Dermis blood vessel endothelial cell (primary cell): ENCODE measurements at regions not wholly inside any gene's neighbourhood (a gene's known extent, or its start where the extent isn't known, plus 50 kb on each side); places are given as distances from the start of the nearest gene placed in this dataset.
A peak's percentile ranks its signal among the peaks of the same experiment; 100 is the strongest.
"Not testable (repeated sequence)": the region's sequence is repeated elsewhere in the genome, so short reads cannot be mapped to it uniquely, and the experiment has no call there.

Experiments used
- DNase-seq: peaks from one replicate; pipeline ENCODE4 v3.0.0; 2010

DNA sequence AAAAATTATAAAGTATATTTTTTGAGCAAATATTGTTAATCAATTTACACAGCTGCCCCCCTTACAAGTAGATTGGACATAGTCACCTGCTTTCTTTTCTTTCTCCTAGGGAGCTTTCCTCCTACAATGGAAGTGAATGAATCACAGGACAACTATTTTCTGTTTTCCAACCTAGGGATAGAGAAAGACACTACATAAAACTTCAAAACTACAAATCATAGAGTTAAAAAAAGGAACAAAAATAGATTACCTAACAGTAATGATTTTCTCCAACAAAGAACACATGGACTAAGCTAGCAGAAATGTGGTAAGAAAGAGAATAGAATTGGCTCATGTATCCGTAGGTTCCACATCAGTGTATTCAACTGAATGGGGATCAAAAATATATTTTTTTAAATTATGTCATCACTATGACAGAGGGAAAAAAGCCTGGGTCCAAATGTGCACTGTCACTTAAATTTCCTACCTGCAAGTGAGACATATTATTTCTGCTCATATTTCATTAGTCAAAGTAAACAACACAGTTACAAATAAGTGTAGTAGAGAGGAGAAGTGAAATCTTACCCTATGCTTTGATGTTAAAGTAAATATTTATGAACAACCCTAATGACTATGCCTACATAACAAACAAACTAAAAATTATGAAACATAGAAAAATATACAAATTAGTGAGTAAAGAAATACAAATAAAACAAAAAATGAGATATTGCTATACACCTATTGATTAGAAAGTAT is 756.7 kb downstream of the SOCS6 start:
- peak; percentile 48 for DNase-seq

DNA sequence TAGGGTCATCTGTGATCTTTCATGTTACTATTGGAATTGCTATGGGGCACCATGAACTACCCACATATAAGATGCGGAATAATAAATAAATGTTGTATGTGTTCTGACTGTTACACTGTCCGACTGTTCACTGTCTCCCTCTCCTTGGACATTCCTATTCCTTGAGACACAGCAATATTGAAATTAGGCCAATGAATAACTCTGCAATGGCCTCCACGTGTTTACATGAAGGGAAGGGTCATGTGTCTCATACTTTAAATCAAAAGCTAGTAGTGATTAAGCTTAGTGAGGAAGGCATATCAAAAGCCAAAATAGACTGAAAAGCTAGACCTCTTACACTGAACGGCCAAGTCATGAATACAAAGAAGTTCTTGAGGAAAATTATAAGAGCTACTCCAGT is 751.3 kb downstream of the SOCS6 start:
- DNase-seq, result no peak

- DNase-seq, result peak; percentile 19
Observed at GRCh38 chr18:71038196-71038595, 749.4 kb downstream of the SOCS6 start.

DNA sequence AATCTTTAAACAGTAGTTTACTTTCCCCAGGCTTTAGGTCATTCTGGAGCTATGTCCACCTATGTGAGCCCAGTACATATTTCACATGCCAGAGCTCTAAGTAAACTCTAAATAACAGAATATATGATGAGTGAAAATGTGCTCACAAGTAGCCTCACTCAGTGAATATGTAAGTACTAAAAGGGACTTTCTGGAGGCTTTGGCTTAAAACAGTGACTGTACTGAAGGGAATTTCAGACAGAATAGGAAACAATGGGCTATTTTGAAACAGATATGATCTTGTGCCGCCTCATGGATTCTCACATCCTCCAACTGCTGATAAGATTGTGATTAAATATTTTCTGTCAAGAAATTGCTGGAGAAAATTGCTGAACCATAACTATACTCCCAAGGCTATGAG is 747.9 kb downstream of the SOCS6 start:
- DNase-seq, result peak; percentile 94

GRCh38 chr18:71031296-71032191 is 742.7 kb downstream of the SOCS6 start:
- DNase-seq, result not testable (repeated sequence)

GRCh38 chr18:71030085-71030484 is 741.2 kb downstream of the SOCS6 start:
- DNase-seq, result not testable (repeated sequence)

- no peak for DNase-seq
Observed at GRCh38 chr18:71028285-71028762, 739.5 kb downstream of the SOCS6 start.

DNA sequence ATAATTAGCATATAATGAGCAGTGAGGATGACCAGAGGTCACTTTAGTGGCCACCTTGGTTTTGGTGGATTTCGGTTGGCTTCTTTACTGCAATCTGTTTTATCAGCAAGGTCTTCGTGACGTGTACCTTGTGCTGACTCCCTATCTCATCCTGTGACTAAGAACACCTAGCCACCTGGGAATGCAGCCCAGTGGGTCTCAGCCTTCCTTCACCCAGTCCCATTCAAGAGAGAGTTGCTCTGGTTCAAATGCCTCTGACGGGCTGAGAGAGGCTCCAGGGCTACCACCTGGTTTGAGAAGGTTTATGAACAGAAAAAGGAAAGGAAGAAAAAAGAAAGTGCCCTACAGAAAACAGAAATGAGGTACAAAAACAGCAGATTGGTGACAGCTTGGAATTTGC is 738.7 kb downstream of the SOCS6 start:
- no peak for DNase-seq

DNA sequence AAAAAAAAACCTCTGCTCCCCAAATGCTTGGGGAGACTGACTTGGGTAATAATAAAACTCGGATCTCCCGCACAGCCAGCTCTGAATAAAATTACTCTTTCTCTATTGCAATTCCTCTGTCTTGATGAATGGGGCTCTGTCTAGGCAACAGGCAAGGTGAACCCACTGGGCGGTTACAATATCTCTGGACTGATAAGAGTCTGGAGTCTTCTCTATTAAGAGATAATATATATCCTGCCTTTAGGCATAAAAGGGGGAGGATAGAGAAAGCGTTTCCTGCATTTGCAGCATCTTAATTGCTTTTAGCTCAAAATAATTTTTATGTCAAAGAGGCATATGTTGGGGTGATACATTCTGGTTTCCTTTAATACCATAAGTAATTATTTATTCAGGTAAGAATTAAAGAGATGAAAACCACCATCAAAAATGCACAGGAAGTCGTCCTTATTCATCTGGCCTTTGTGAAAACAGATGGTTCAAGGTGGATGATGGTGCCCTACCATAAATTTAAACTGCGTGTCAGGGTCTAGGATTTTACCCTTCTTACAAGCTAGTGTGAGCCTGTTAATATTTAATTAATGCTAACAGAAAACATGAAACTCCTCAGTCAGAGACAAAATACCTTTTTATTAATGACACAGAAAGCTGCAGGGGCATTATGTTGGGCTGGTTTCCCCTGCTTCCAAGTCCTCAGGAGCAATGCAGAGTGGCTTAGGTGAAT is 736.8 kb downstream of the SOCS6 start:
- no peak for DNase-seq

GRCh38 chr18:71022389-71022788 is 733.5 kb downstream of the SOCS6 start:
- peak; percentile 37 for DNase-seq

GRCh38 chr18:71021030-71021362 is 732.2 kb downstream of the SOCS6 start:
- no peak for DNase-seq

DNA sequence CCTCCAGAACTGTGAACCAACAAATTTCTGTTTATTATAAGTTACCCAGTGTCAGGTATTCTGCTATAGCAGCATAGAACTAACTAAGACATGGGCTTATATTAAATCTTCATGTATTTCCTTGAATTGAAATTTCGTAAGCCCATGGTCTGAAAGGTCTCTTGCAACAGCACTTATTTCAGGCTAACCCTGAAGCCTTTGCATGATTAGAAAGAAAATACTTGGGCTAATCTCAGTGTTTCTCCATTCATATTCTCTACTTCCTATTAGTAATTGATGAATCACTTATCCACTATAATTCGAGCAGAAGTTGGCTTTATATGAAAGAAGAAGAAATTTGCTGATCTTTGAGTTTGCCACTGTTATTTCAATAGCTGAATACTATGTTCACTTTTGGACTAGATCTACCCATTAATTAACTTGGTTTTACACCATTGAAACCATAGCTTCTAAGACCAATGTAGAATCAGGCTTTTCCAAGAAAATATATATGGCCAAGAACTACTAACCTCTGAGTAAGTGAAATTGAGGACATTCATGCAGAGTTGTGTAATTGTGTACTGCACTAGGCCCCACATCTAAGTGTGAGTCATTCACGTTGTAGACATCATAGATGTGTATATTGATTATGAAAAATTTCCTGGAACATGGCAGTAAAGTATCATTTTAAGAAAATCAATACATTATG is 731.6 kb downstream of the SOCS6 start:
- DNase-seq, result peak; percentile 36

DNA sequence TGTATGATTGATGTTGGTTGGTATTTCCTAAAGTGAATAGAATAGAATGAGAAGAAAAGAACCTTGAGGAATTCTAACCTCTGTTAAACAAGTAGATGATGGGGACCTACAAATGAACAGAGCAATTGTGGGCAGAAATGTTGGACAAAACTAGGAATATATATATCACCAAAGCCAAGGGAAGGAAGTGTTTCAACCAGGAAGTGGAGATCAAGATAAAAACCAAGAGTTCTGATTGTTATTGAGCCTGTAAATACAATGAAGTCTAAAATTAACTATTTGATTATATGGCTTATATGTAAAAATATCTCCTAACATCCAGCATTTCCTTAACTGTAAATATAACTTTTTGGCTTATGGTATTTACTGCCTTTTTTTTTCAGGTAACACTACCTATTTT is 730.0 kb downstream of the SOCS6 start:
- peak; percentile 54 for DNase-seq

- peak; percentile 47 for DNase-seq
Observed at GRCh38 chr18:71012789-71013188, 723.9 kb downstream of the SOCS6 start.

DNA sequence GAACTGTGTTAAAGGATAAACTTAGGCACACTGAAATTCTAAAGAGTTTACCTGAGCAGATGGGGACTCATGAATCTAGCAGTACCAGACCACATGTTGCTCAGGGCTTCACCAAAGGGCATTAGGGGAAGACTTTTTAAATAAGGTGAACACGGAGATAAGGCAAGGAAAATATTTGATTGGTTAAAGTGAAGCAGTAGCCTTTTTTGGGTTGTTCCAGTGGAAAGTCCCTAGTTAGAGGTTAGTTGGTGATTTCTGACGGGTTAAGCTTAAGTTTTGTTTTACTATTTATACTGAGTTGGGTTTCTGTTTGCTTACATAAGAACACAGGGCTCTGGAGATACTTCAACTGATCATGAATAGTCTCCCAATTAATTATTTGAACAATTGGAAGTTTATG is 722.5 kb downstream of the SOCS6 start:
- DNase-seq, result no peak

DNA sequence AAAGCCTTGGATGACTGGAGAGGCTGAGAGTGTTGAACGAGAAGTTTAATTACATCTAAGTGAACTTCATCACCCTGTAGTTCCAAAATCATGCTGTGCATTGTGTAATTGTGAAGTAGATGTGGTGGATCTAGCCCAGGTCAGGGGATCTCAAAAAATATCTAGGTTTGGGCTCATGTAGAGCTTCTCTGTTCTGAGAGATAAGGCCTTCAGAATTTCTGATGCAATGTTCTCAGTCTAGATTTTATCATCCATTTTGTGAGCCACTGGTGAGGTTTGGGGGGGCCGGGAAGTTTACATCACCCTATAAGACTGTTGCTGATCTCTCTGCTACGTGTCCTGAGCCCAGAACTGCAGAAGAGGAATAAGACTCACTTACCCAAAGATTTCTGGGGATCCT is 719.4 kb downstream of the SOCS6 start:
- DNase-seq, result no peak

- DNase-seq, result peak; percentile 86
Observed at GRCh38 chr18:71001597-71001996, 712.8 kb downstream of the SOCS6 start.

GRCh38 chr18:70998490-70998889 is 709.6 kb downstream of the SOCS6 start:
- peak; percentile 62 for DNase-seq

GRCh38 chr18:70994116-70994515 is 705.3 kb downstream of the SOCS6 start:
- peak; percentile 36 for DNase-seq

DNA sequence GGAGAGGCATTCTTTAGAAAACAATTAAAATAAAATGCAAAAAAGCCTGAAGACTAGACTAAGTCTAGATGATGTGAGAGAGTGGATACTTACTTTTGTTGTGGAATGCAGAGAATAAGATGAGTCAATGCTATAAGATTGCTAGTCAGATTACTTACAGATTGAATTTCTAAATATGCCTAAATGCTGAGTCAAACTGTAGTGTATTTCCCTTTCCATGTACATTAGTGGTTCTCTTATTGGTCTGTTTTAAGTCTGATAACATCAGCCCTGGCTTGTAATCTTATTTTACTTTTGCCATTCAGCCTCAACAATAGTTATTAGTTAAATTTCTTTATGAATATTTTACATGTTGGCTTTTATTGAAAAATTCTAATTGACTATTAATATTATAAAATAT is 702.7 kb downstream of the SOCS6 start:
- peak; percentile 33 for DNase-seq

GRCh38 chr18:70985948-70986347 is 697.1 kb downstream of the SOCS6 start:
- DNase-seq, result no peak

DNA sequence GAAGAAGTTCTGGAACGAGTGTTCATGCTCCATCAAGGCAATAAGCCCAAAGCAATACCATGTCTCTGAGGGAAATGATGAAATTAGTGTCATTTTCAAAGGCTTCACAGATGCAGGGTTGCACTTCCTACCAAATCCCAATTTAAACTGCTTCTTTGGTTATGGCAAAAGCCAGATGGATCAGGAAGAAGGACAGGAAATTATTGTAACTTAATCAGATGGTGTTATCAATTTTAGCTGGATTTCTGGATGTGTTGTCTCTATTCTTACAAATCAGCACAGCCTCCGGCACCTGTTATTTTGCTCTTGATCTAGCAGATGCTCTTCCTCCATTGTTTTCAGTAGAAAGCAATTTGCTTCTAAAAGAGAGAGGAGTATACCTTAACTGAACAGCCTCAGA is 693.4 kb downstream of the SOCS6 start:
- peak; percentile 48 for DNase-seq
